RWPE2 (cell line): ENCODE measurements at regions not wholly inside any gene's neighbourhood (a gene's known extent, or its start where the extent isn't known, plus 50 kb on each side); places are given as distances from the start of the nearest gene placed in this dataset.
"Not testable (repeated sequence)": the region's sequence is repeated elsewhere in the genome, so short reads cannot be mapped to it uniquely, and the experiment has no call there.

Experiments used
- ATAC-seq: fragments of 200-7000 bp; cut with Tn5 transposase; 3 replicates; pipeline ENCODE4 v1.9.1; 2021; ENCODE audit warnings: low read depth
- DNase-seq: peaks from one replicate; pipeline ENCODE4 v3.0.0-alpha.2; 2020; ENCODE audit warnings: low spot score
- H3K27ac ChIP-seq: fragments of 450-650 bp; 2 replicates; pipeline ENCODE4 v1.5.1; 2017; ENCODE audit warnings: mild to moderate bottlenecking; ENCODE audit not compliant: poor library complexity, severe bottlenecking
- H3K27me3 ChIP-seq: fragments of 250-450 bp; sonication (Bioruptor Pico); 2 replicates; pipeline ENCODE4 v1.5.1; 2021; ENCODE audit warnings: mild to moderate bottlenecking, moderate library complexity; ENCODE audit not compliant: insufficient read depth, poor library complexity, severe bottlenecking
- H3K36me3 ChIP-seq: fragments of 250-450 bp; sonication (Bioruptor Pico); 2 replicates; pipeline ENCODE4 v1.5.1; 2020; ENCODE audit warnings: low read depth, mild to moderate bottlenecking, moderate library complexity
- H3K4me1 ChIP-seq: fragments of 250-450 bp; sonication (Bioruptor Pico); 2 replicates; pipeline ENCODE4 v1.5.1; 2021; ENCODE audit warnings: mild to moderate bottlenecking, moderate library complexity; ENCODE audit not compliant: insufficient read depth, poor library complexity, severe bottlenecking
- H3K4me3 ChIP-seq: fragments of 250-450 bp; sonication (Bioruptor Pico); 2 replicates; pipeline ENCODE4 v1.5.1; 2021; ENCODE audit warnings: mild to moderate bottlenecking, moderate library complexity; ENCODE audit not compliant: severe bottlenecking
- H3K9me3 ChIP-seq: fragments of 250-450 bp; sonication (Bioruptor Pico); 2 replicates; pipeline ENCODE4 v1.5.1; 2021; ENCODE audit warnings: mild to moderate bottlenecking, moderate library complexity; ENCODE audit not compliant: severe bottlenecking
- CTCF ChIP-seq: fragments of 450-650 bp; IDR thresholded peaks from one replicate; pipeline ENCODE4 v1.5.1; 2017; ENCODE audit warnings: mild to moderate bottlenecking, moderate library complexity; ENCODE audit not compliant: poor library complexity, severe bottlenecking

GRCh38 chr2:8506746-8507145 is 175.1 kb upstream of the ID2 start:
- Histone ChIP-seq H3K4me3 (no peak overlapping the region), H3K27ac (no peak overlapping the region), H3K9me3 (no peaks in the 10 kb centered on the region), H3K4me1 (no peaks in the 10 kb centered on the region), H3K36me3 (no peaks in the 10 kb centered on the region), H3K27me3 (no peaks in the 10 kb centered on the region)
- DNase-seq (no peak), ATAC-seq (no peak)
- TF ChIP-seq CTCF = no peak

- Histone ChIP-seq H3K36me3 (no peaks in the 10 kb centered on the region), H3K27ac (no peak overlapping the region), H3K4me1 (no peaks in the 10 kb centered on the region), H3K9me3 (no peaks in the 10 kb centered on the region), H3K27me3 (no peaks in the 10 kb centered on the region), H3K4me3 (no peak overlapping the region)
- TF ChIP-seq CTCF = no peak
- DNase-seq = no peak
- ATAC-seq = no peak
Observed at GRCh38 chr2:8508766-8509165, 173.1 kb upstream of the ID2 start.

- no peak for TF ChIP-seq CTCF
- Histone ChIP-seq H3K36me3 (no peaks in the 10 kb centered on the region), H3K27me3 (no peaks in the 10 kb centered on the region), H3K9me3 (no peaks in the 10 kb centered on the region), H3K4me1 (no peaks in the 10 kb centered on the region), H3K27ac (no peak overlapping the region), H3K4me3 (no peak overlapping the region)
- ATAC-seq (no peak), DNase-seq (no peak)
Observed at GRCh38 chr2:8509621-8510020, 172.2 kb upstream of the ID2 start.

GRCh38 chr2:8510055-8510454 is 171.8 kb upstream of the ID2 start:
- not testable (repeated sequence) for H3K36me3 ChIP-seq, DNase-seq, H3K4me1 ChIP-seq, H3K27me3 ChIP-seq, ATAC-seq, H3K9me3 ChIP-seq, H3K4me3 ChIP-seq, H3K27ac ChIP-seq

- H3K36me3 ChIP-seq = no peaks in the 10 kb centered on the region
- TF ChIP-seq CTCF = no peak
- no peak for ATAC-seq
- no peaks in the 10 kb centered on the region for H3K4me1 ChIP-seq
- H3K4me3 ChIP-seq = no peak overlapping the region
- no peak overlapping the region for H3K27ac ChIP-seq
- no peaks in the 10 kb centered on the region for H3K27me3 ChIP-seq
- DNase-seq = no peak
- H3K9me3 ChIP-seq = no peaks in the 10 kb centered on the region
Observed at GRCh38 chr2:8510519-8510918, 171.3 kb upstream of the ID2 start.
